ENCODE measurements at regions not wholly inside any gene's neighbourhood (a gene's known extent, or its start where the extent isn't known, plus 50 kb on each side); places are given as distances from the start of the nearest gene placed in this dataset.

DNA sequence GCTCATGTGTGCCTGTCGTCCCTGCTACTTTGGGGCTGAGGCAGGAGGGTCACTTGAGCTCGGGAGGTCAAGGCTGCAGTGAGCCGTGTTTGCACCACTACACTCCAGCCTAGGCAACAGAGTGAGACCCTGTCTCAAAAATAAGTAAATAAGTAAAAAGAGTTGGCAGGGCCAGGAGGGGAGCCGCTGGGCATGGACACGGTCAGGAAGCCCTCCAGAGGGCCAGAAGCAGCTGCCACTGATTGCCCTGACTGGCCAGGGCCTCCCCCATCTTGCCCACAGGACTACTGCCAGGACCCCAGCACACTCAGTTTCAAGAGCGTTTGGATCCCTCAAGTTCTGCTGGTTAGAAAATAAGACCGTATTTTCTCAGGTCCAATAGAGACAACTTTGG, 112.2 kb upstream of the IPO9 start:
- H3K9ac ChIP-seq: no peak overlapping the region
- DNase-seq: no peak
- TF ChIP-seq SIN3A (IDR thresholded peaks at IDR 0.05; ENCODE audit: borderline replicate concordance, low read depth, low read length) (no peak), JUND (IDR thresholded peaks at IDR 0.05) (no peak), NFIC (IDR thresholded peaks at IDR 0.05; ENCODE audit: borderline replicate concordance) (no peak), MXI1 (IDR thresholded peaks at IDR 0.05; ENCODE audit: low read depth, low read length) (no peak), ELF1 (IDR thresholded peaks at IDR 0.05) (no peak), GATA2 (CRISPR knock-in tag; IDR thresholded peaks at IDR 0.05) (no peak), TAF1 (IDR thresholded peaks at IDR 0.05; ENCODE audit: borderline replicate concordance, low read depth, low read length) (no peak), SMC3 (IDR thresholded peaks at IDR 0.05; ENCODE audit: low read depth, low read length) (no peak), RCOR1 (IDR thresholded peaks at IDR 0.05; ENCODE audit: low read length) (no peak), FOXJ3 (CRISPR knock-in tag; IDR thresholded peaks at IDR 0.05) (no peak), RFX5 (IDR thresholded peaks at IDR 0.05; ENCODE audit: low read length) (no peak)
- TF ChIP-seq, protein P1, sequence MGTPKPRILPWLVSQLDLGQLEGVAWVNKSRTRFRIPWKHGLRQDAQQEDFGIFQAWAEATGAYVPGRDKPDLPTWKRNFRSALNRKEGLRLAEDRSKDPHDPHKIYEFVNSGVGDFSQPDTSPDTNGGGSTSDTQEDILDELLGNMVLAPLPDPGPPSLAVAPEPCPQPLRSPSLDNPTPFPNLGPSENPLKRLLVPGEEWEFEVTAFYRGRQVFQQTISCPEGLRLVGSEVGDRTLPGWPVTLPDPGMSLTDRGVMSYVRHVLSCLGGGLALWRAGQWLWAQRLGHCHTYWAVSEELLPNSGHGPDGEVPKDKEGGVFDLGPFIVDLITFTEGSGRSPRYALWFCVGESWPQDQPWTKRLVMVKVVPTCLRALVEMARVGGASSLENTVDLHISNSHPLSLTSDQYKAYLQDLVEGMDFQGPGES (IDR thresholded peaks at IDR 0.05; ENCODE audit: low read depth, low read length): no peak
- TF ChIP-seq, protein P2, sequence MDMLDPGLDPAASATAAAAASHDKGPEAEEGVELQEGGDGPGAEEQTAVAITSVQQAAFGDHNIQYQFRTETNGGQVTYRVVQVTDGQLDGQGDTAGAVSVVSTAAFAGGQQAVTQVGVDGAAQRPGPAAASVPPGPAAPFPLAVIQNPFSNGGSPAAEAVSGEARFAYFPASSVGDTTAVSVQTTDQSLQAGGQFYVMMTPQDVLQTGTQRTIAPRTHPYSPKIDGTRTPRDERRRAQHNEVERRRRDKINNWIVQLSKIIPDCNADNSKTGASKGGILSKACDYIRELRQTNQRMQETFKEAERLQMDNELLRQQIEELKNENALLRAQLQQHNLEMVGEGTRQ (IDR thresholded peaks at IDR 0.05; ENCODE audit: borderline replicate concordance, low read depth, low read length): no peak
- TF ChIP-seq, protein P3, sequence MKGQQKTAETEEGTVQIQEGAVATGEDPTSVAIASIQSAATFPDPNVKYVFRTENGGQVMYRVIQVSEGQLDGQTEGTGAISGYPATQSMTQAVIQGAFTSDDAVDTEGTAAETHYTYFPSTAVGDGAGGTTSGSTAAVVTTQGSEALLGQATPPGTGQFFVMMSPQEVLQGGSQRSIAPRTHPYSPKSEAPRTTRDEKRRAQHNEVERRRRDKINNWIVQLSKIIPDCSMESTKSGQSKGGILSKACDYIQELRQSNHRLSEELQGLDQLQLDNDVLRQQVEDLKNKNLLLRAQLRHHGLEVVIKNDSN (IDR thresholded peaks at IDR 0.05; ENCODE audit: borderline replicate concordance, low read depth): no peak
- TF ChIP-seq, protein P4, sequence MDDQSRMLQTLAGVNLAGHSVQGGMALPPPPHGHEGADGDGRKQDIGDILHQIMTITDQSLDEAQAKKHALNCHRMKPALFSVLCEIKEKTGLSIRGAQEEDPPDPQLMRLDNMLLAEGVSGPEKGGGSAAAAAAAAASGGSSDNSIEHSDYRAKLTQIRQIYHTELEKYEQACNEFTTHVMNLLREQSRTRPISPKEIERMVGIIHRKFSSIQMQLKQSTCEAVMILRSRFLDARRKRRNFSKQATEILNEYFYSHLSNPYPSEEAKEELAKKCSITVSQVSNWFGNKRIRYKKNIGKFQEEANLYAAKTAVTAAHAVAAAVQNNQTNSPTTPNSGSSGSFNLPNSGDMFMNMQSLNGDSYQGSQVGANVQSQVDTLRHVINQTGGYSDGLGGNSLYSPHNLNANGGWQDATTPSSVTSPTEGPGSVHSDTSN (IDR thresholded peaks at IDR 0.05): no peak
- CTCF ChIA-PET: interaction anchor here (1.1 to 35.0 kb wide), 6 partner anchors 8 to 186 kb away, joined by 3 to 827 read pairs (median 38); no protein-coding TSS in a partner anchor
- H3K79me2 ChIP-seq (ENCODE audit: insufficient read depth): peaks cover 69% of the 10 kb centered on the region
- H3K9me2 ChIP-seq: no peaks in the 10 kb centered on the region
- H2AFZ ChIP-seq (ENCODE audit: low read depth): no peak overlapping the region
- POLR2A ChIA-PET: no interaction called here
- peaks cover 70% of the 10 kb centered on the region for H3F3A ChIP-seq (replicated peaks; ENCODE audit: insufficient read depth)
- no peaks in the 10 kb centered on the region for H3K9me3 ChIP-seq
- peak overlapping the region in 1 of 2 experiments; percentile 98; a peak in 1 of 4 replicates for H3K27ac ChIP-seq (ENCODE audit: low read depth in 2 of 2, low read length in 1 of 2)
- no peak overlapping the region for H3K4me2 ChIP-seq
- no peaks in the 10 kb centered on the region for H3K27me3 ChIP-seq (ENCODE audit: insufficient read depth)
- H4K20me1 ChIP-seq (ENCODE audit: insufficient read depth): no peaks in the 10 kb centered on the region
- 96% methylated on average over 5 of the region's 7 CpGs for WGBS (ENCODE audit: low lambda C conversion rate)
- H3K4me1 ChIP-seq (ENCODE audit: control insufficient read depth in 1 of 2, insufficient read depth in 2 of 2, low read depth in 1 of 2, low read length in 1 of 2): peaks cover 10 to 64% of the 10 kb centered on the region in 2 experiments; a peak in 3 of 4 replicates
- peaks cover 27 to 41% of the 10 kb centered on the region in 2 experiments for H3K36me3 ChIP-seq (replicated peaks in 1 of 2; ENCODE audit: control insufficient read depth in 1 of 2, insufficient read depth in 2 of 2, low read length in 1 of 2)
- no peak overlapping the region for H3K4me3 ChIP-seq (ENCODE audit: low read depth in 2 of 2, low read length in 1 of 2)
